ENCODE measurements at regions not wholly inside any gene's neighbourhood (a gene's known extent, or its start where the extent isn't known, plus 50 kb on each side); places are given as distances from the start of the nearest gene placed in this dataset.
"Not testable (repeated sequence)": the region's sequence is repeated elsewhere in the genome, so short reads cannot be mapped to it uniquely, and the experiment has no call there.

- no peaks in the 10 kb centered on the region for H3K27me3 ChIP-seq (replicated peaks)
- DNase-seq = no peak
- in situ Hi-C loops (cut with HindIII; ENCODE audit: low pct_ligation_motif_present, low sequenced_read_pairs) = no loop called here
- H3K4me3 ChIP-seq (ENCODE audit: low read depth, low read length) = no peak overlapping the region
- no peaks in the 10 kb centered on the region for H3K36me3 ChIP-seq (replicated peaks)
- no peak overlapping the region for H3K27ac ChIP-seq
- TF ChIP-seq CTCF (IDR thresholded peaks at IDR 0.05; ENCODE audit: low read depth, low read length, missing control alignments) = no peak
Measured at GRCh38 chr4:12439633-12440305, 1011.1 kb upstream of the HS3ST1 start.

GRCh38 chr4:12431259-12431658 is 1002.6 kb upstream of the HS3ST1 start:
- DNase-seq; H3K36me3 ChIP-seq (replicated peaks); H3K27me3 ChIP-seq (replicated peaks); H3K27ac ChIP-seq; H3K4me3 ChIP-seq (ENCODE audit: low read depth, low read length); in situ Hi-C loops (cut with HindIII; ENCODE audit: low pct_ligation_motif_present, low sequenced_read_pairs): not testable (repeated sequence)

GRCh38 chr4:12421364-12421763 is 992.7 kb upstream of the HS3ST1 start:
- Histone ChIP-seq H3K27me3 (replicated peaks) (no peaks in the 10 kb centered on the region), H3K4me3 (ENCODE audit: low read depth, low read length) (no peak overlapping the region), H3K36me3 (replicated peaks) (no peaks in the 10 kb centered on the region), H3K27ac (no peak overlapping the region)
- no peak for TF ChIP-seq CTCF (IDR thresholded peaks at IDR 0.05; ENCODE audit: low read depth, low read length, missing control alignments)
- DNase-seq = no peak
- in situ Hi-C loops (cut with HindIII; ENCODE audit: low pct_ligation_motif_present, low sequenced_read_pairs) = no loop called here

- TF ChIP-seq CTCF (IDR thresholded peaks at IDR 0.05; ENCODE audit: low read depth, low read length, missing control alignments) = no peak
- no peaks in the 10 kb centered on the region for H3K27me3 ChIP-seq (replicated peaks)
- no peak for DNase-seq
- H3K36me3 ChIP-seq (replicated peaks) = no peaks in the 10 kb centered on the region
- in situ Hi-C loops (cut with HindIII; ENCODE audit: low pct_ligation_motif_present, low sequenced_read_pairs) = no loop called here
- no peak overlapping the region for H3K4me3 ChIP-seq (ENCODE audit: low read depth, low read length)
- H3K27ac ChIP-seq = no peak overlapping the region
Measured at GRCh38 chr4:12416755-12417154, 988.1 kb upstream of the HS3ST1 start.

GRCh38 chr4:12414181-12414812 is 985.6 kb upstream of the HS3ST1 start:
- Histone ChIP-seq H3K36me3 (replicated peaks) (no peaks in the 10 kb centered on the region), H3K27ac (no peak overlapping the region), H3K27me3 (replicated peaks) (no peaks in the 10 kb centered on the region), H3K4me3 (ENCODE audit: low read depth, low read length) (no peak overlapping the region)
- DNase-seq = no peak
- TF ChIP-seq CTCF (IDR thresholded peaks at IDR 0.05; ENCODE audit: low read depth, low read length, missing control alignments) = no peak
- in situ Hi-C loops (cut with HindIII; ENCODE audit: low pct_ligation_motif_present, low sequenced_read_pairs) = no loop called here

GRCh38 chr4:12411072-12411471 is 982.4 kb upstream of the HS3ST1 start:
- Histone ChIP-seq H3K36me3 (replicated peaks) (no peaks in the 10 kb centered on the region), H3K27ac (no peak overlapping the region), H3K4me3 (ENCODE audit: low read depth, low read length) (no peak overlapping the region), H3K27me3 (replicated peaks) (no peaks in the 10 kb centered on the region)
- no peak for DNase-seq
- in situ Hi-C loops (cut with HindIII; ENCODE audit: low pct_ligation_motif_present, low sequenced_read_pairs) = no loop called here
- no peak for TF ChIP-seq CTCF (IDR thresholded peaks at IDR 0.05; ENCODE audit: low read depth, low read length, missing control alignments)
